ENCODE measurements at regions not wholly inside any gene's neighbourhood (a gene's known extent, or its start where the extent isn't known, plus 50 kb on each side); places are given as distances from the start of the nearest gene placed in this dataset.

DNA sequence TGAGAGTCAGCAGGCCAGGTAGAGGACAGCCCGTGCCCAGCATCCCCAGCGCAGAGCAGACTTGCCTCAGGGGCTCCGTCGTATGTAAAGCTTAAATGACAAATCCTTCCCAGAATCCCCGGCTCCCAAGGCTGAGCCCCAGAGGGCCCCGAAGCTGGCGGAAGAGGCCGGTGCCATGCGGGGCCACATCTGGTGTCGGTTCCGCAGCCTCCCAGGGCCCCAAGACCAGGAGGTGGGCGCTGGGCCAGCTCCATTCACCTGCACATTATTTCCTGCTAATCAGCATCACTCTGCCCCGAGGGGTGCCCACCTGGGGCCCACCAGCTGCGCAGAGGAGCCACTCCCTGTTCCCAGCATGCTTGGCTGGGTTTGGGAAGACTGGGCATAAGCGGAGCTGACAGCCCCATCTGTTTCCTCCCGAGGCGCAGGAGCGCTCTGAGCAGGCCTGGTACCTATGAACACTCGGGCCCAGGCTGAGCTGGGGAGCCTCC, 124.0 kb upstream of the PPP1R26 start:
- TF ChIP-seq EZH2 (IDR thresholded peaks at IDR 0.05; ENCODE audit: borderline replicate concordance) (no peak), EZH2phosphoT487 (IDR thresholded peaks at IDR 0.05; ENCODE audit: low read depth, severe bottlenecking, unreplicated experiment) (no peak)
- TF ChIP-seq, protein P1, sequence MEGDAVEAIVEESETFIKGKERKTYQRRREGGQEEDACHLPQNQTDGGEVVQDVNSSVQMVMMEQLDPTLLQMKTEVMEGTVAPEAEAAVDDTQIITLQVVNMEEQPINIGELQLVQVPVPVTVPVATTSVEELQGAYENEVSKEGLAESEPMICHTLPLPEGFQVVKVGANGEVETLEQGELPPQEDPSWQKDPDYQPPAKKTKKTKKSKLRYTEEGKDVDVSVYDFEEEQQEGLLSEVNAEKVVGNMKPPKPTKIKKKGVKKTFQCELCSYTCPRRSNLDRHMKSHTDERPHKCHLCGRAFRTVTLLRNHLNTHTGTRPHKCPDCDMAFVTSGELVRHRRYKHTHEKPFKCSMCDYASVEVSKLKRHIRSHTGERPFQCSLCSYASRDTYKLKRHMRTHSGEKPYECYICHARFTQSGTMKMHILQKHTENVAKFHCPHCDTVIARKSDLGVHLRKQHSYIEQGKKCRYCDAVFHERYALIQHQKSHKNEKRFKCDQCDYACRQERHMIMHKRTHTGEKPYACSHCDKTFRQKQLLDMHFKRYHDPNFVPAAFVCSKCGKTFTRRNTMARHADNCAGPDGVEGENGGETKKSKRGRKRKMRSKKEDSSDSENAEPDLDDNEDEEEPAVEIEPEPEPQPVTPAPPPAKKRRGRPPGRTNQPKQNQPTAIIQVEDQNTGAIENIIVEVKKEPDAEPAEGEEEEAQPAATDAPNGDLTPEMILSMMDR (IDR thresholded peaks at IDR 0.05; ENCODE audit: poor library complexity), result no peak
